MCF 10A (cell line): ENCODE measurements at regions not wholly inside any gene's neighbourhood (a gene's known extent, or its start where the extent isn't known, plus 50 kb on each side); places are given as distances from the start of the nearest gene placed in this dataset.
"Not testable (repeated sequence)": the region's sequence is repeated elsewhere in the genome, so short reads cannot be mapped to it uniquely, and the experiment has no call there.

ENCODE experiments used
- BruUV-seq: library from RNA; stranded (reverse); fragments of 400-500 nt; replicated peaks from 2 replicates; lab custom pipeline; 2021; lab: Mats Ljungman, UMichigan
- CTCF ChIA-PET: fragments of 300-600 bp; sonication (Branson Sonifier 250); formaldehyde crosslinking; extraction: SDS; loops from one replicate; lab custom pipeline; 2021; ENCODE audit warnings: antibody characterized with exemption, inconsistent platforms; lab: Yijun Ruan, JAX
- POLR2A ChIA-PET: fragments of 300-600, 350-650 bp; sonication (Branson Sonifier 250); formaldehyde crosslinking; extraction: SDS; loops from one replicate; lab custom pipeline; 2020; ENCODE audit warnings: antibody characterized with exemption, inconsistent platforms; lab: Yijun Ruan, JAX
- DNase-seq: peaks from one replicate; pipeline ENCODE4 v3.0.0-alpha.2; 2018; ENCODE audit not compliant: unreplicated experiment
- H3K27ac Mint-ChIP-seq: one replicate; pipeline ENCODE4 v1.8.0; 2022; ENCODE audit warnings: mild to moderate bottlenecking, low read depth, mixed read lengths; ENCODE audit not compliant: unreplicated experiment
- H3K27me3 Mint-ChIP-seq: one replicate; pipeline ENCODE4 v1.8.0; 2022; ENCODE audit warnings: mixed read lengths; ENCODE audit not compliant: insufficient read depth, unreplicated experiment
- H3K36me3 Mint-ChIP-seq: one replicate; pipeline ENCODE4 v1.8.0; 2022; ENCODE audit warnings: mild to moderate bottlenecking, moderate library complexity, mixed read lengths; ENCODE audit not compliant: insufficient read depth, unreplicated experiment
- H3K4me1 Mint-ChIP-seq: one replicate; pipeline ENCODE4 v1.8.0; 2022; ENCODE audit warnings: mixed read lengths; ENCODE audit not compliant: insufficient read depth, unreplicated experiment
- H3K4me3 Mint-ChIP-seq: one replicate; pipeline ENCODE4 v1.8.0; 2022; ENCODE audit warnings: mild to moderate bottlenecking, moderate library complexity, mixed read lengths; ENCODE audit not compliant: unreplicated experiment
- H3K9me3 Mint-ChIP-seq: one replicate; pipeline ENCODE4 v1.8.0; 2022; ENCODE audit warnings: mixed read lengths; ENCODE audit not compliant: unreplicated experiment
- CTCF ChIP-seq: fragments of 200-600 bp; IDR thresholded peaks from one replicate; pipeline ENCODE4 v1.8.0; 2022; ENCODE audit warnings: antibody characterized with exemption, mild to moderate bottlenecking; ENCODE audit not compliant: unreplicated experiment
- intact Hi-C: fragments of 100-400 bp; cut with micrococcal nuclease; formaldehyde crosslinking; loops from 2 replicates; pipeline ENCODE4 v1.14.1; 2022

DNA sequence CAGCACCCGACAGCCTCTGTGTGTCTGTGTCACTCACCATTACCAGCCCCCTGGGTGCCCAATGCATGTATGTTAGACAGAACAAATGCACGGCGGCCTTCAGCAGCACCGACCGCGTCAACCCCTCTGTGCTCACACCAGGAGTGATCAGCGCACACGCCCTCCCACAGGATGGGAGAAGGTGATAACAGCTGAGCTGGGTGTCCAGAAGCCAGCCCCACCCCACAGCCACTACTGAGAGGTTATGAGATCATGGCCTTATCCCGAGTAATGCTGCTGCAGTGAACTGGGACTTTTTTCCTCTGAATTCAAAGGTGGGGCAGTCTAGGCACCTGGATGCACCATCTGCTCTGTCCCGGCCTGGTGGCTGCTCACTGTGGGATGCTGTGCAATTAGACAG lies 80.9 kb upstream of the SAMD11 start:
- POLR2A ChIA-PET, CTCF ChIA-PET, BruUV-seq, DNase-seq, H3K36me3 Mint-ChIP-seq, H3K27ac Mint-ChIP-seq, H3K4me3 Mint-ChIP-seq, intact Hi-C loops, H3K4me1 Mint-ChIP-seq, H3K27me3 Mint-ChIP-seq, H3K9me3 Mint-ChIP-seq: not testable (repeated sequence)

- BruUV-seq, result not testable (repeated sequence)
Observed at GRCh38 chr1:843946-844345, 79.8 kb upstream of the SAMD11 start.

GRCh38 chr1:844472-845026 lies 79.2 kb upstream of the SAMD11 start:
- intact Hi-C loops, result no loop called here
- Mint-ChIP-seq H3K4me3 (no peak overlapping the region), H3K27me3 (no peaks in the 10 kb centered on the region), H3K27ac (no peak overlapping the region), H3K36me3 (no peaks in the 10 kb centered on the region), H3K9me3 (no peaks in the 10 kb centered on the region), H3K4me1 (no peaks in the 10 kb centered on the region)
- ChIA-PET POLR2A (no interaction called here), CTCF (no interaction called here)
- TF ChIP-seq CTCF, result no peak
- no TSS peak for BruUV-seq
- DNase-seq, result no peak

More at GRCh38 chr1:843946-844345, 79.8 kb upstream of the SAMD11 start:
- CTCF ChIA-PET, H3K4me3 Mint-ChIP-seq, H3K9me3 Mint-ChIP-seq, POLR2A ChIA-PET, DNase-seq, H3K36me3 Mint-ChIP-seq, H3K27ac Mint-ChIP-seq, intact Hi-C loops, H3K27me3 Mint-ChIP-seq, H3K4me1 Mint-ChIP-seq: not testable (repeated sequence)

- not testable (repeated sequence) for H3K4me3 Mint-ChIP-seq, H3K27ac Mint-ChIP-seq
Observed at GRCh38 chr1:845641-846040, 78.1 kb upstream of the SAMD11 start.

DNA sequence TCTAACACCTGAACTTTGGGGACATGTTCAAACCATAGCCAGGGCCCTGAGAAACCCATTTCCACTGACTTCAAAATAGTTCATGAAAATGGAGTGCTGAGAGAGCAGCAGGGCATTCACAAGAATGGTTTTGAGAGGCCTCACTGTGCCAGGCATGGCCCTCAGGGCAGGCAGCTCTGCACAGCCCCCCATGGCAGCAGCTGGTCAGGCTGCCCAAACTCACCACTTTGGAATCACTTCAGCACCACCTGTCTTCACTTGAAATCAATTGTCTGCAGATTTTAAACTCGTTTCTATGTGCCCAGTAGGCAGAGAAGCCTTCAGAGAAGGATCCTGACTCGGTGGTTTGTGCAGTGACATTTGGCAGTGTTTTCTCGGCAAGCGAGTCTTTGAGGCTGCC lies 73.8 kb upstream of the SAMD11 start:
- H3K27me3 Mint-ChIP-seq, H3K36me3 Mint-ChIP-seq, BruUV-seq, H3K27ac Mint-ChIP-seq, H3K4me3 Mint-ChIP-seq, H3K4me1 Mint-ChIP-seq, POLR2A ChIA-PET, intact Hi-C loops, CTCF ChIA-PET, H3K9me3 Mint-ChIP-seq, DNase-seq: not testable (repeated sequence)

More at GRCh38 chr1:845641-846040, 78.1 kb upstream of the SAMD11 start:
- H3K4me1 Mint-ChIP-seq, intact Hi-C loops, BruUV-seq, H3K27me3 Mint-ChIP-seq, H3K9me3 Mint-ChIP-seq, POLR2A ChIA-PET, CTCF ChIA-PET, H3K36me3 Mint-ChIP-seq, DNase-seq: not testable (repeated sequence)

GRCh38 chr1:850318-850717 lies 73.4 kb upstream of the SAMD11 start:
- H3K27me3 Mint-ChIP-seq, CTCF ChIA-PET, H3K36me3 Mint-ChIP-seq, intact Hi-C loops, POLR2A ChIA-PET, H3K4me3 Mint-ChIP-seq, H3K9me3 Mint-ChIP-seq, H3K4me1 Mint-ChIP-seq, H3K27ac Mint-ChIP-seq, DNase-seq, BruUV-seq: not testable (repeated sequence)

GRCh38 chr1:851398-851797 lies 72.3 kb upstream of the SAMD11 start:
- H3K27me3 Mint-ChIP-seq, intact Hi-C loops, H3K9me3 Mint-ChIP-seq, CTCF ChIA-PET, H3K4me1 Mint-ChIP-seq, H3K27ac Mint-ChIP-seq, DNase-seq, H3K4me3 Mint-ChIP-seq, BruUV-seq, POLR2A ChIA-PET: not testable (repeated sequence)
- peaks cover 13% of the 10 kb centered on the region for H3K36me3 Mint-ChIP-seq

DNA sequence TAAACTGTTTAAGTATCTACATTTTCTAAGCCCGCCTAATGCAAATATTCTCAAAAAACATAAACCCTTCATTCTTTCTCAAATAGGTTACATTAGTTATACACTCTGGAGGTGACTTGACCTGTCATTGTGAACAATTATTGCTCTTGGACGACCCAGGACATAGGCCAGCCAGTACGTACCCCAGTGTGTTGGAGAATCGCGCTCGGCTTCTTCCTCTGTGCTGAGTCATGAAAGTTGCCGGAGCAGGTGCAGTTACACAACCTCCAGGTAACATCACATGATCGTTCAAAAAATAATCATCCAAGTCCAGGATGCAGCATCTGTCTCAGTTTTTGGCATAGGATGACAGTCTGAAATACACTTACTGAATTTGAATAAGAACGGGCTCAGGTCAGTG lies 71.9 kb upstream of the SAMD11 start:
- POLR2A ChIA-PET, BruUV-seq, H3K9me3 Mint-ChIP-seq, intact Hi-C loops, H3K4me1 Mint-ChIP-seq, H3K4me3 Mint-ChIP-seq, H3K27ac Mint-ChIP-seq, DNase-seq, H3K27me3 Mint-ChIP-seq, CTCF ChIA-PET: not testable (repeated sequence)
- peaks cover 13% of the 10 kb centered on the region for H3K36me3 Mint-ChIP-seq
